Fibroblast of lung (primary cell): ENCODE measurements at regions not wholly inside any gene's neighbourhood (a gene's known extent, or its start where the extent isn't known, plus 50 kb on each side); places are given as distances from the start of the nearest gene placed in this dataset.

Experiments
- DNase-seq, 2 donors: peaks; one replicate each; pipeline versions ENCODE4 v3.0.0 to v3.0.0-alpha.2; 2010; ENCODE audit warnings: low read depth in 2 of 2
- H2AFZ ChIP-seq: 2 replicates; pipeline ENCODE4 v1.5.1; 2012; ENCODE audit warnings: low read length, control low read depth, inconsistent platforms
- H3K27ac ChIP-seq: 2 replicates; pipeline ENCODE4 v1.5.1; 2011; ENCODE audit warnings: low read length, control low read depth; ENCODE audit not compliant: insufficient read depth
- H3K27me3 ChIP-seq: 2 replicates; pipeline ENCODE4 v1.5.1; 2011; ENCODE audit warnings: mild to moderate bottlenecking, low read length; ENCODE audit not compliant: control insufficient read depth, insufficient read depth
- H3K36me3 ChIP-seq: 2 replicates; pipeline ENCODE4 v1.5.1; 2011; ENCODE audit warnings: low read length; ENCODE audit not compliant: control insufficient read depth, insufficient read depth
- H3K4me1 ChIP-seq: 2 replicates; pipeline ENCODE4 v1.5.1; 2011; ENCODE audit warnings: low read length; ENCODE audit not compliant: control insufficient read depth, insufficient read depth; ENCODE audit errors: extremely low read depth
- H3K4me2 ChIP-seq: 2 replicates; pipeline ENCODE4 v1.5.1; 2011; ENCODE audit warnings: low read length, control low read depth; ENCODE audit not compliant: insufficient read depth; ENCODE audit errors: extremely low read depth
- H3K4me3 ChIP-seq, 4 experiments: fragments of 200-600 bp in 1 of 4; sonication (generic) in 1 of 4; replicated peaks in 1 of 4; 2 replicates each; pipeline ENCODE4 v1.5.1; 2011 to 2016; ENCODE audit warnings: low read length in 4 of 4, low read depth in 3 of 4, mild to moderate bottlenecking in 3 of 4, control low read depth in 2 of 4, inconsistent platforms in 1 of 4, mixed read lengths in 1 of 4; ENCODE audit not compliant: insufficient read depth in 1 of 4; ENCODE audit errors: control extremely low read depth in 1 of 4
- H3K79me2 ChIP-seq: 2 replicates; pipeline ENCODE4 v1.5.1; 2012; ENCODE audit warnings: mild to moderate bottlenecking, low read length, inconsistent platforms; ENCODE audit not compliant: control insufficient read depth, insufficient read depth
- H3K9ac ChIP-seq: 2 replicates; pipeline ENCODE4 v1.5.1; 2011; ENCODE audit warnings: mild to moderate bottlenecking, low read length, control low read depth; ENCODE audit not compliant: insufficient read depth
- H3K9me3 ChIP-seq: 2 replicates; pipeline ENCODE4 v1.5.1; 2012; ENCODE audit warnings: low read depth, low read length; ENCODE audit not compliant: control insufficient read depth, insufficient read depth
- H4K20me1 ChIP-seq: 2 replicates; pipeline ENCODE4 v1.5.1; 2011; ENCODE audit warnings: low read length; ENCODE audit not compliant: control insufficient read depth, insufficient read depth; ENCODE audit errors: extremely low read depth
- EZH2 ChIP-seq: IDR thresholded peaks from 2 replicates; pipeline ENCODE4 v1.5.1; 2012; ENCODE audit warnings: low read length, control low read depth, mild to moderate bottlenecking; ENCODE audit errors: missing control alignments
- TF ChIP-seq, protein P1 (sequence below), 2 donors: IDR thresholded peaks in 1 of 2; conservative IDR thresholded peaks in 1 of 2; 1 replicate in 1 of 2; 2 replicates in 1 of 2; pipeline ENCODE4 v1.5.1; 2011 to 2012; ENCODE audit warnings: low read length in 2 of 2, control low read depth in 1 of 2, inconsistent platforms in 1 of 2, low read depth in 1 of 2, mild to moderate bottlenecking in 1 of 2

DNA sequence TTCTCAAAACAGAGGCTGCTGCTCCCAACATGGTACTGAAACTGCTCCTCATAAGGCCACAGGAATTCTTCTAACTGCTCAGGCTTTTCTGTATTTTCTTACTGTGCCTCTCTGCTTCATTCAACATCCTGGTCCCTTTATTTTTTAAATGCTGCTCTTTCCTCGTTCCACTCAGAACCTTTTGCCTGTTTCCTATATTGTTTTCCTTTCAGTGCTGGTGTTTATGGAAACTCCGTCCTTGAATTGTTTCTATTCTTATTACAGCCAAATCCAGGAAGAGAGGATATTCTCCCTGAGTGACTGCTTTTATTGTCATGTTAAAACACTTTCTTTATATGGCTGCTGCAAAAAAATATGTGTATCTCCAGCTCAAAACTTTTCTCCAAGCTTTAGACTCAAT, 173.0 kb upstream of the E2F7 start:
- Histone ChIP-seq H3K27me3 (no peaks in the 10 kb centered on the region), H3K9me3 (no peaks in the 10 kb centered on the region), H3K36me3 (no peaks in the 10 kb centered on the region), H3K27ac (no peak overlapping the region), H3K9ac (no peak overlapping the region), H2AFZ (no peak overlapping the region), H3K4me2 (no peak overlapping the region), H3K4me1 (no peaks in the 10 kb centered on the region), H4K20me1 (no peaks in the 10 kb centered on the region), H3K79me2 (no peaks in the 10 kb centered on the region), H3K4me3 (no peak overlapping the region)
- no peak for DNase-seq
- TF ChIP-seq, protein P1, sequence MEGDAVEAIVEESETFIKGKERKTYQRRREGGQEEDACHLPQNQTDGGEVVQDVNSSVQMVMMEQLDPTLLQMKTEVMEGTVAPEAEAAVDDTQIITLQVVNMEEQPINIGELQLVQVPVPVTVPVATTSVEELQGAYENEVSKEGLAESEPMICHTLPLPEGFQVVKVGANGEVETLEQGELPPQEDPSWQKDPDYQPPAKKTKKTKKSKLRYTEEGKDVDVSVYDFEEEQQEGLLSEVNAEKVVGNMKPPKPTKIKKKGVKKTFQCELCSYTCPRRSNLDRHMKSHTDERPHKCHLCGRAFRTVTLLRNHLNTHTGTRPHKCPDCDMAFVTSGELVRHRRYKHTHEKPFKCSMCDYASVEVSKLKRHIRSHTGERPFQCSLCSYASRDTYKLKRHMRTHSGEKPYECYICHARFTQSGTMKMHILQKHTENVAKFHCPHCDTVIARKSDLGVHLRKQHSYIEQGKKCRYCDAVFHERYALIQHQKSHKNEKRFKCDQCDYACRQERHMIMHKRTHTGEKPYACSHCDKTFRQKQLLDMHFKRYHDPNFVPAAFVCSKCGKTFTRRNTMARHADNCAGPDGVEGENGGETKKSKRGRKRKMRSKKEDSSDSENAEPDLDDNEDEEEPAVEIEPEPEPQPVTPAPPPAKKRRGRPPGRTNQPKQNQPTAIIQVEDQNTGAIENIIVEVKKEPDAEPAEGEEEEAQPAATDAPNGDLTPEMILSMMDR (conservative IDR thresholded peaks at IDR 0.05 in 1 of 2, IDR thresholded peaks at IDR 0.05 in 1 of 2; ENCODE audit: low read depth in 1 of 2, low read length in 2 of 2), result no peak
- TF ChIP-seq EZH2, result no peak

DNA sequence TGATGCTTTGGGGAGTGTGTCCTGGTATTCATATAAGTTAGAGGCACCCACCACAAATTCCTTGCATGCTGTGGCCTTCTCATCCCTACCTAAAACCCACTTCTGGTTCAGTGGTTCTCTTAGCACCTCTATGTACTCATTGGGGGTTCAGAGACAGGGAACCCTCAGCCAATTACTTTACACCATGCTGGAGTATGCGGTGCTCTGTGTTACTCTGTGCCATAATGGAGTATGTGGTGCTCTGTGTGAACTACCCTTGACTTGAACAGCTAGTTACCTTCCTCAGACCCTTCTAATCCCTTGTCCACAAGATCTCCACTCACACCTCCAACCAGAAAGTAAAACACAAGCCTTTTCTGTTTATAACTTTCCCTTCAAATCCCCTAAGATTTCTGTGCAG, 172.5 kb upstream of the E2F7 start:
- no peaks in the 10 kb centered on the region for H3K9me3 ChIP-seq
- no peaks in the 10 kb centered on the region for H3K79me2 ChIP-seq
- no peak overlapping the region for H3K4me3 ChIP-seq
- no peak for DNase-seq
- no peak for TF ChIP-seq EZH2
- TF ChIP-seq, protein P1 (conservative IDR thresholded peaks at IDR 0.05 in 1 of 2, IDR thresholded peaks at IDR 0.05 in 1 of 2; ENCODE audit: low read depth in 1 of 2, low read length in 2 of 2), result no peak
- H3K9ac ChIP-seq, result no peak overlapping the region
- no peaks in the 10 kb centered on the region for H4K20me1 ChIP-seq
- no peaks in the 10 kb centered on the region for H3K4me1 ChIP-seq
- no peak overlapping the region for H3K4me2 ChIP-seq
- H3K36me3 ChIP-seq, result no peaks in the 10 kb centered on the region
- no peak overlapping the region for H2AFZ ChIP-seq
- H3K27ac ChIP-seq, result no peak overlapping the region
- H3K27me3 ChIP-seq, result no peaks in the 10 kb centered on the region

DNA sequence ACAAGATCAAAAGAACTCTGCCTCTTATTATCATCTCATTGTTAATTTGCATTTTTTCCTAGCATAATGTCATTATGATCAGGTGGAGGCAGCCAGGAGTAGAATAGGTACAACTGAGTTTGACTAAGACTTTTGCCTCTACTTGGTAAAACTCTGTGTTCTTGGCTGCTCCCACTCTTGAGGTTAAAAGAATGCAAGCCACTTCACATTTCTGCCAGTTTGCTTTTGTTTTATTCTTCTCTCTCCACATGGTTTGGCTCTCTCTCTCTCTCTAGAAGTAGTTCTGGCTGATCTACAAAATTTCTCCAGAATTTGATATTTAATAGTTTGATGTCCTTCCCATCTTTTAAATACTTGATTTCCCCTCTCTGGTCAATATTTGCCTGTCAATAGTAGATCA, 170.7 kb upstream of the E2F7 start:
- H3K79me2 ChIP-seq, result no peaks in the 10 kb centered on the region
- H3K27ac ChIP-seq, result no peak overlapping the region
- no peak overlapping the region for H2AFZ ChIP-seq
- H3K27me3 ChIP-seq, result no peaks in the 10 kb centered on the region
- H3K4me3 ChIP-seq, result no peak overlapping the region
- H3K9ac ChIP-seq, result no peak overlapping the region
- H3K36me3 ChIP-seq, result no peaks in the 10 kb centered on the region
- H3K4me2 ChIP-seq, result no peak overlapping the region
- no peaks in the 10 kb centered on the region for H3K9me3 ChIP-seq
- H3K4me1 ChIP-seq, result peaks cover 2% of the 10 kb centered on the region
- no peaks in the 10 kb centered on the region for H4K20me1 ChIP-seq
- DNase-seq, result peak; percentile 39 to 75
- TF ChIP-seq, protein P1 (conservative IDR thresholded peaks at IDR 0.05 in 1 of 2, IDR thresholded peaks at IDR 0.05 in 1 of 2; ENCODE audit: low read depth in 1 of 2, low read length in 2 of 2), result no peak
- TF ChIP-seq EZH2, result no peak
